ENCODE measurements at regions not wholly inside any gene's neighbourhood (a gene's known extent, or its start where the extent isn't known, plus 50 kb on each side); places are given as distances from the start of the nearest gene placed in this dataset.

GRCh38 chr2:147600646-147601045 is 244.2 kb upstream of the ACVR2A start:
- H3K9me3 ChIP-seq (ENCODE audit: low read depth, low read length, poor library complexity, severe bottlenecking): no peaks in the 10 kb centered on the region
- H3K4me3 ChIP-seq (ENCODE audit: low read depth, low read length, poor library complexity, severe bottlenecking): no peak overlapping the region
- TF ChIP-seq, protein P1, sequence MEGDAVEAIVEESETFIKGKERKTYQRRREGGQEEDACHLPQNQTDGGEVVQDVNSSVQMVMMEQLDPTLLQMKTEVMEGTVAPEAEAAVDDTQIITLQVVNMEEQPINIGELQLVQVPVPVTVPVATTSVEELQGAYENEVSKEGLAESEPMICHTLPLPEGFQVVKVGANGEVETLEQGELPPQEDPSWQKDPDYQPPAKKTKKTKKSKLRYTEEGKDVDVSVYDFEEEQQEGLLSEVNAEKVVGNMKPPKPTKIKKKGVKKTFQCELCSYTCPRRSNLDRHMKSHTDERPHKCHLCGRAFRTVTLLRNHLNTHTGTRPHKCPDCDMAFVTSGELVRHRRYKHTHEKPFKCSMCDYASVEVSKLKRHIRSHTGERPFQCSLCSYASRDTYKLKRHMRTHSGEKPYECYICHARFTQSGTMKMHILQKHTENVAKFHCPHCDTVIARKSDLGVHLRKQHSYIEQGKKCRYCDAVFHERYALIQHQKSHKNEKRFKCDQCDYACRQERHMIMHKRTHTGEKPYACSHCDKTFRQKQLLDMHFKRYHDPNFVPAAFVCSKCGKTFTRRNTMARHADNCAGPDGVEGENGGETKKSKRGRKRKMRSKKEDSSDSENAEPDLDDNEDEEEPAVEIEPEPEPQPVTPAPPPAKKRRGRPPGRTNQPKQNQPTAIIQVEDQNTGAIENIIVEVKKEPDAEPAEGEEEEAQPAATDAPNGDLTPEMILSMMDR (conservative IDR thresholded peaks at IDR 0.05; ENCODE audit: low read depth, low read length): no peak
- TF ChIP-seq EZH2 (IDR thresholded peaks at IDR 0.05; ENCODE audit: borderline replicate concordance, low read depth, low read length, poor library complexity, severe bottlenecking): no peak
- ChIA-PET POLR2A (ENCODE audit: low non-redundant PET) (no interaction called here), CTCF (no interaction called here)
- H3K4me1 ChIP-seq (ENCODE audit: insufficient read depth, low read length, poor library complexity, severe bottlenecking): no peaks in the 10 kb centered on the region
- DNase-seq (ENCODE audit: low spot score): no peak
- intact Hi-C loops (cut with micrococcal nuclease; ENCODE audit: unreplicated experiment): no loop called here
- H3K36me3 ChIP-seq (ENCODE audit: insufficient read depth, low read length, poor library complexity, severe bottlenecking): no peaks in the 10 kb centered on the region
- H3K27me3 ChIP-seq (replicated peaks; ENCODE audit: insufficient read depth, low read depth, low read length, poor library complexity): no peaks in the 10 kb centered on the region
- BruUV-seq (replicated peaks): no TSS peak
- no peak overlapping the region for H3K27ac ChIP-seq (ENCODE audit: low read depth, low read length, poor library complexity, severe bottlenecking)

DNA sequence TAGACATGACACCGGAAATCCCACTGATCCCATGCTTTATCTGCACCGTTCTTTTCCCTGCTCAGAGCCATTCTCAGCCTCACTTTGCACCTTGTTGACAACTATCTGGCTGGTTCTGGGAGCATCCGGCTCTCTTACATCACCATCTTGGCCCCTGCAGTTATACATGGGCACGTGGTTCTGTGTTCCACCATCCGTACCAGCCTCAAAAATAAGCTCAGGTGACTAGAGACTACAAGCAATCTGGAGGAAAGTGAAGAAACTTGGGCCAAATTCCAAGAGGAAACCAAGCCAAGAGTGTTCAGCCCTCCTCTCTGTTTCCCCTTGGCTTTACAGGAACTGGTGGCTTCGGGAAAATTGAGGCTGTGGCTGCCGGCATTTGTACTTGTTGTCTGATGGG is 244.6 kb upstream of the ACVR2A start:
- no peak overlapping the region for H3K27ac ChIP-seq (ENCODE audit: low read depth, low read length, poor library complexity, severe bottlenecking)
- POLR2A ChIA-PET (ENCODE audit: low non-redundant PET): no interaction called here
- intact Hi-C loops (cut with micrococcal nuclease; ENCODE audit: unreplicated experiment): no loop called here
- H3K9me3 ChIP-seq (ENCODE audit: low read depth, low read length, poor library complexity, severe bottlenecking): no peaks in the 10 kb centered on the region
- CTCF ChIA-PET: no interaction called here
- H3K36me3 ChIP-seq (ENCODE audit: insufficient read depth, low read length, poor library complexity, severe bottlenecking): no peaks in the 10 kb centered on the region
- TF ChIP-seq, protein P1 (conservative IDR thresholded peaks at IDR 0.05; ENCODE audit: low read depth, low read length): no peak
- TF ChIP-seq EZH2 (IDR thresholded peaks at IDR 0.05; ENCODE audit: borderline replicate concordance, low read depth, low read length, poor library complexity, severe bottlenecking): no peak
- H3K4me3 ChIP-seq (ENCODE audit: low read depth, low read length, poor library complexity, severe bottlenecking): no peak overlapping the region
- BruUV-seq (replicated peaks): no TSS peak
- H3K27me3 ChIP-seq (replicated peaks; ENCODE audit: insufficient read depth, low read depth, low read length, poor library complexity): no peaks in the 10 kb centered on the region
- DNase-seq (ENCODE audit: low spot score): no peak
- H3K4me1 ChIP-seq (ENCODE audit: insufficient read depth, low read length, poor library complexity, severe bottlenecking): no peaks in the 10 kb centered on the region

GRCh38 chr2:147595200-147595599 is 249.6 kb upstream of the ACVR2A start:
- POLR2A ChIA-PET (ENCODE audit: low non-redundant PET): no interaction called here
- peak; percentile 9 for DNase-seq (ENCODE audit: low spot score)
- no peak for TF ChIP-seq EZH2 (IDR thresholded peaks at IDR 0.05; ENCODE audit: borderline replicate concordance, low read depth, low read length, poor library complexity, severe bottlenecking)
- TF ChIP-seq, protein P1 (conservative IDR thresholded peaks at IDR 0.05; ENCODE audit: low read depth, low read length): no peak
- H3K4me1 ChIP-seq (ENCODE audit: insufficient read depth, low read length, poor library complexity, severe bottlenecking): no peaks in the 10 kb centered on the region
- CTCF ChIA-PET: no interaction called here
- intact Hi-C loops (cut with micrococcal nuclease; ENCODE audit: unreplicated experiment): no loop called here
- no peak overlapping the region for H3K27ac ChIP-seq (ENCODE audit: low read depth, low read length, poor library complexity, severe bottlenecking)
- H3K36me3 ChIP-seq (ENCODE audit: insufficient read depth, low read length, poor library complexity, severe bottlenecking): no peaks in the 10 kb centered on the region
- BruUV-seq (replicated peaks): no TSS peak
- no peaks in the 10 kb centered on the region for H3K27me3 ChIP-seq (replicated peaks; ENCODE audit: insufficient read depth, low read depth, low read length, poor library complexity)
- H3K9me3 ChIP-seq (ENCODE audit: low read depth, low read length, poor library complexity, severe bottlenecking): no peaks in the 10 kb centered on the region
- H3K4me3 ChIP-seq (ENCODE audit: low read depth, low read length, poor library complexity, severe bottlenecking): no peak overlapping the region
